Activated naive CD4-positive, alpha-beta T cell treated with anti-CD3 and anti-CD28 coated beads, Interleukin-2, amount 50 U/mL, for 72 hours (primary cell): ENCODE measurements at regions not wholly inside any gene's neighbourhood (a gene's known extent, or its start where the extent isn't known, plus 50 kb on each side); places are given as distances from the start of the nearest gene placed in this dataset.
A peak's percentile ranks its signal among the peaks of the same experiment; 100 is the strongest.

Experiments
- ATAC-seq, 2 donors: fragments of 150-1000 bp; cut with Tn5 transposase; 2 replicates each; pipeline ENCODE4 v1.10.0; 2021; ENCODE audit warnings: mild to moderate bottlenecking in 2 of 2, moderate library complexity in 2 of 2
- DNase-seq, 2 donors: peaks; one replicate each; pipeline ENCODE4 v3.0.0; 2021 to 2022; ENCODE audit warnings: low spot score in 2 of 2
- H3K27ac Mint-ChIP-seq, 2 donors: one replicate each; pipeline ENCODE4 v1.8.0; 2022; ENCODE audit warnings: mild to moderate bottlenecking in 2 of 2, mixed read lengths in 2 of 2
- H3K36me3 Mint-ChIP-seq, 2 donors: one replicate each; pipeline ENCODE4 v1.8.0; 2022; ENCODE audit warnings: mixed read lengths in 2 of 2
- H3K9me3 Mint-ChIP-seq, 2 donors: one replicate each; pipeline ENCODE4 v1.8.0; 2022; ENCODE audit warnings: mixed read lengths in 2 of 2

DNA sequence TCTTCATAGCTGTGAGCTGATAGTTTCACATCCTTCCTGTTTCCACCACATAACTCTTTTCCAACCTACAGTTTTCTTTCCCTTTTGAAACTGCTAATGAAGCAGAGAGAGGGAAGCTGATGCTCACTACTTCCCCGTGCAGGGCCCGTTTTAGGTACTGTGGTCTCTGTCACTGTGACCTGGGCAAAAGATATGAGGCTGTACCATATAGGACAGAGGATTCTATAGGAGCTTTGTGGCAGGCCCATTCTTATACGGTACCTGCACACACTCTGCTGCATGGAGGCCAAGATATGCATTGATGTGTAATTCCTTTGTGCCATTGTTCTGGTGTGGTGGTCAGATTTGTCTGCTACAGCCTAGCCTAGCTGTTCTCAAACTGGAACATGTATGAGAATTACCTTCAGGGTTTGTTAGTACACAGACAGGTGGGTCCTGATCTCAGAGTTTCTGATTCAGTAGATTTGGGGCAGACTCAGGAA, 577.3 kb downstream of the LMO7 start:
- DNase-seq = no peak
- no peak overlapping the region for H3K27ac Mint-ChIP-seq
- no peaks in the 10 kb centered on the region for H3K9me3 Mint-ChIP-seq
- no peak for ATAC-seq
- H3K36me3 Mint-ChIP-seq = no peaks in the 10 kb centered on the region

- no peaks in the 10 kb centered on the region for H3K36me3 Mint-ChIP-seq
- no peaks in the 10 kb centered on the region for H3K9me3 Mint-ChIP-seq
- no peak overlapping the region for H3K27ac Mint-ChIP-seq
- ATAC-seq (no peak), DNase-seq (no peak)
These were observed 574.1 kb downstream of the LMO7 start for GRCh38 chr13:76210262-76210661.

GRCh38 chr13:76198568-76199163, 562.5 kb downstream of the LMO7 start:
- ATAC-seq = no peak

DNA sequence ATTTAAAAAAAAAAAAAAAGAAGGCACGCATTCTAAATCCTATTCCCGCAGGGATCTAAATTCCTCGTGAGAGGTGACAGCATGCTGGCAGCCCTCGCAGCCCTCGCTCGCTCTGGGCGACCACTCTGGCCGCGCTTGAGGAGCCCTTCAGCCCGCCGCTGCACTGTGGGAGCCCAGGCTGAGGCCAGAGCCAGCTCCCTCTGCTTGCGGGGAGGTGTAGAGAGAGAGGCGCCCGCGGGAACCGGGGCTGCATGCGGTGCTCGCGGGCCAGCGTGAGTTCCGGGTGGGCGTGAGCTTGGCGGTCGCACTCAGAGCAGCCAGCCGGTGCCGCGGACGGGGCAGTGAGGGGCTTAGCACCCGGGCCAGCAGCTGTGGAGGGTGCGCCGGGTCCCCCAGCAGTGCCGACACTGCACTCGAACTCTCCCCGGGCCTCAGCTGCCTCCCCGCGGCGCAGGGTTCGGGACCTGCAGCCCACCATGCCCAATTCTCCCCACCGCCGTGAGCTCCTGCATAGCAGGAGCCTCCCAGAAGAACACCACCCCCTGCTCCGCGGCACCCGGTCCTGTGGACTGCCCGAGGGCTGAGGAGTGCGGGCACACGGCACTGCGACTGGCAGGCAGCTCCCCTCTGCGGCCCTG, 553.9 kb downstream of the LMO7 start:
- no peak for ATAC-seq
- Mint-ChIP-seq H3K9me3 (peaks cover 6% of the 10 kb centered on the region in 2 donors), H3K27ac (no peak overlapping the region), H3K36me3 (peaks cover 0 to 2% of the 10 kb centered on the region in 2 donors)
- no peak for DNase-seq

More at GRCh38 chr13:76198568-76199163, 562.5 kb downstream of the LMO7 start:
- no peak for DNase-seq
- Mint-ChIP-seq H3K9me3 (peaks cover 5 to 11% of the 10 kb centered on the region in 2 donors), H3K36me3 (peaks cover 0 to 5% of the 10 kb centered on the region in 2 donors), H3K27ac (no peak overlapping the region)

- ATAC-seq = no peak
- no peaks in the 10 kb centered on the region for H3K9me3 Mint-ChIP-seq
- no peaks in the 10 kb centered on the region for H3K36me3 Mint-ChIP-seq
- DNase-seq = no peak
- no peak overlapping the region for H3K27ac Mint-ChIP-seq
These were observed 540.0 kb downstream of the LMO7 start for GRCh38 chr13:76175961-76176725.

DNA sequence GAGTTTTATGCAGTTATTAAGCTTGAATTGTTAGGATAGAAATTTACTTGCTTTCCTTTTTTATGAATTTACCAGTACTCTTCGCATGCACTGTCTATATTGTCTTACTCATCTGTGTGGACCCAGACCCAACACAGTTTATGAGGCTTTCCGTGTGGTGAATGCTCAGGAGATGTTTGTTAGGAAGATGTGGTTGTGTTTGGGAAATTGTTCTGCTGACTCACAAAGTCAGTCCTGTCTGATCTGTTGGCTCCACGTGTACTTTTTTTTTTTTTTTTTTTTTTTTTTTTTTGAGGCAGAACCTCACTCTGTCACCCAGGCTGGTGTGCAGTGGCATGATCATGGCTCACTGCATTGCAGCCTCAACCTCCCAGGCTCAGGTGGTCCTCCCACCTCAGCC, 532.5 kb downstream of the LMO7 start:
- ATAC-seq (no peak), DNase-seq (no peak)
- Mint-ChIP-seq H3K27ac (no peak overlapping the region), H3K36me3 (no peaks in the 10 kb centered on the region), H3K9me3 (peaks cover 3% of the 10 kb centered on the region in 2 donors)

GRCh38 chr13:76164290-76164689, 528.2 kb downstream of the LMO7 start:
- ATAC-seq (no peak), DNase-seq (no peak)
- H3K27ac Mint-ChIP-seq = no peak overlapping the region
- H3K36me3 Mint-ChIP-seq = no peaks in the 10 kb centered on the region
- peaks cover 3 to 7% of the 10 kb centered on the region in 2 donors for H3K9me3 Mint-ChIP-seq

- Mint-ChIP-seq H3K9me3 (peaks cover 3 to 7% of the 10 kb centered on the region in 2 donors), H3K36me3 (no peaks in the 10 kb centered on the region), H3K27ac (no peak overlapping the region)
- no peak for ATAC-seq
- DNase-seq = no peak
These were observed 527.6 kb downstream of the LMO7 start for GRCh38 chr13:76163761-76164160.

- H3K27ac Mint-ChIP-seq = no peak overlapping the region
- H3K9me3 Mint-ChIP-seq = peaks cover 0 to 4% of the 10 kb centered on the region in 2 donors
- no peak for ATAC-seq
- no peak for DNase-seq
- no peaks in the 10 kb centered on the region for H3K36me3 Mint-ChIP-seq
These were observed 525.1 kb downstream of the LMO7 start for GRCh38 chr13:76160961-76161925.

DNA sequence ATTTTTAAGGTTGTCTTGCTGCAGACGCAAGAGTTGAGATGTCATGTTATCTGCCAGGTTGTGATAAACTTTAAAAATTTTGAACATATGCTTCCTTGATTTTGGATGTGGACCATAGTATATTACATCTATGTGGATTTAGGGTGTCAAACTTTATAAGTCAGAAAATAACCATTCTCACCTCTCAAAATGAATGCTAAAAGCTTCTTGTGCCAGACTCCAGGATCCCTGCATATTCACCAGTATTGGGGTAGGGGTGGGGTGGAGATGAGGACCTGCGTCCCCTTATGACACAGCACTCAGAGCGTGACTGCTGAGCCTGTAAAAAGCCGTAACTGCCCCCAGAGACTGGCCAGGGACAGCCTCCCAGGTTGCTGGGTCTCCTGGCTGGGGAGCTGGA, 524.4 kb downstream of the LMO7 start:
- peaks cover 0 to 4% of the 10 kb centered on the region in 2 donors for H3K9me3 Mint-ChIP-seq
- no peak overlapping the region for H3K27ac Mint-ChIP-seq
- no peaks in the 10 kb centered on the region for H3K36me3 Mint-ChIP-seq
- DNase-seq = no peak
- no peak for ATAC-seq

DNA sequence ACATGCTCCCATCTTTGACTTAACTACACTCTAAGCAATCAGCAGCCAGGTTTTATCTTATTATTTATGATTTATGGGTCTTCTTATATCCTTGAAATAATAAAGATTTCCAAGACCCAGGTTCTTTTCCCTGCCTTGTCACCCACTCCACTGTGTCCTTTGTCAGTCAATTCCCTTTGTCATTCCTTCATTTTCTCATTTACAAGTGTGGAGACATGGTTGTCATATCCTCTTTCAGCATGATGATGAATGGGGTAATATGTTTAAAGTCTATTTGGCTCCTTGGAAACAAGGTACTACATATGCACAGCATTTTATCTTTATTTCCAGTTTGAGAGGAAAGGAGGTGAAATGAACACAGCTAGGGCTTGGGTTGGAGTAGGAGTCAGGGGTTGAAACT, 521.8 kb downstream of the LMO7 start:
- no peak for DNase-seq
- H3K36me3 Mint-ChIP-seq = no peaks in the 10 kb centered on the region
- no peaks in the 10 kb centered on the region for H3K9me3 Mint-ChIP-seq
- no peak overlapping the region for H3K27ac Mint-ChIP-seq
- ATAC-seq = no peak

DNA sequence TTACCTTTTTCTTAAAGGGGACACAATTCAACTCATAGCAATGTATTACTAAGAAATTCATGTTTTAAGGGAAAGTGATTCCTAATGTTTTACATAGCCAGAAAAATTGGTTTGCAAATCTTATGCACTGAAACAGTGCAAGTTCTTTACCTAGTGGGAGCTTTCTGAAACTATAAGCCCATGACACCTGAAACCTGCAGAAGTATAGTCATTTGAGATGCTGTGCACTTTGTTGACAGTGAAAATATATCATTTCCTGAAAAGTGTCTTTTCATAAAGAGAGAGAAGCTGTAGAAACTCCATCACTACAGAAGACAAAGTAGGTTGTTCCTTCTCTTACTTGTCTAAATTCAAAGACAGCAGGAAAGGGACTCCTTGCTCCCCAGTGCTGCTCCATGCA, 517.1 kb downstream of the LMO7 start:
- Mint-ChIP-seq H3K27ac (no peak overlapping the region), H3K36me3 (no peaks in the 10 kb centered on the region), H3K9me3 (no peaks in the 10 kb centered on the region)
- ATAC-seq = no peak
- DNase-seq = no peak

DNA sequence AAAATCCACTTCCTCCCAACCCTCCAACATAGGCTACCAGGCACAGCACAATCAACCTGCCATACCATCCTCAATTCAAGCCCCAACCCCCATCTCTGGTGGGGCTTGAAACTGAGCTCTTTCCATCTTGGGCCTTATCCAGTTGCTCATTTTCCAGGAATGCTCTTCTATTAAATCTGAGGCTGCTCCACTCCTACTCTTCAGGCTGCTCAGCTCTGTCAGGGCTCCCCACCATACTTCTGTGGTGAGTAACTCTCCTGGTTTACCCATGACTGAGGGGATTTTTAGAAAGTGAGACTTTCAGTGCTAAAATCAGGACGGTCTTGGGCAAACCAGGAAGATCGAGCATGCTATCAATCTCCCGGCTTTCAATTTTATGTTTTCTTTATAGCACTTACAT, 512.8 kb downstream of the LMO7 start:
- ATAC-seq = no peak
- Mint-ChIP-seq H3K36me3 (no peaks in the 10 kb centered on the region), H3K9me3 (no peaks in the 10 kb centered on the region), H3K27ac (peak overlapping the region in 1 of 2 donors; percentile 7)
- DNase-seq = no peak

GRCh38 chr13:76148374-76148773, 512.2 kb downstream of the LMO7 start:
- Mint-ChIP-seq H3K36me3 (no peaks in the 10 kb centered on the region), H3K27ac (no peak overlapping the region), H3K9me3 (no peaks in the 10 kb centered on the region)
- no peak for ATAC-seq
- no peak for DNase-seq

- peaks cover 0 to 3% of the 10 kb centered on the region in 2 donors for H3K9me3 Mint-ChIP-seq
- no peaks in the 10 kb centered on the region for H3K36me3 Mint-ChIP-seq
- no peak for ATAC-seq
- H3K27ac Mint-ChIP-seq = no peak overlapping the region
- no peak for DNase-seq
These were observed 496.4 kb downstream of the LMO7 start for GRCh38 chr13:76132532-76132931.

DNA sequence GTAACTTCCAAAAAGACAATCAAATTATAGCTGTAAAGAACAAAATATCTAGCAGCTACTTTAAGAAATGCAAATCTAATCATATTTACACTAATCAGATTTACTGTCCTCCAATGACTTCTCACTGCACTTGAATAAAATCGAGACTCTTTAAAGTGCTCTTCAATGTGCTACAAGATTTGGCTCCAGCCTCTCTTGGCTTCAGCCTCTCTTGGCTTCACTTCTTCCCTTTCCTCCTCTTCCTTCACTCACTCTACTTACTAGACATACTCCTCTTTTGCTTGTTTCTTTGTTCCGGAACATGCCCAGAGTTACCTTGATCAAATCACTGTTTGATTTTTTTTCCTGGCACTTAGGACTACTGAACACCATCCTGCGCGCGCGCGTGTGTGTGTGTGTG, 495.4 kb downstream of the LMO7 start:
- Mint-ChIP-seq H3K9me3 (no peaks in the 10 kb centered on the region), H3K27ac (no peak overlapping the region), H3K36me3 (no peaks in the 10 kb centered on the region)
- ATAC-seq = no peak
- no peak for DNase-seq
